Prostate gland (tissue), 2 donors: ENCODE measurements at regions not wholly inside any gene's neighbourhood (a gene's known extent, or its start where the extent isn't known, plus 50 kb on each side); places are given as distances from the start of the nearest gene placed in this dataset.

Experiments
- POLR2A ChIP-seq: fragments of 450-650 bp; IDR thresholded peaks from one replicate; pipeline ENCODE4 v1.6.1; 2016; ENCODE audit warnings: antibody characterized with exemption, mild to moderate bottlenecking
- TF ChIP-seq, protein P1 (sequence below), 4 experiments: fragments of 200-600 bp in 2 of 4; fragments of 450-650 bp in 2 of 4; sonication (generic) in 2 of 4; IDR thresholded peaks; 1 replicate in 3 of 4; 2 replicates in 1 of 4; pipeline ENCODE4 v1.5.1; 2016 to 2019; ENCODE audit warnings: antibody characterized with exemption in 4 of 4, mild to moderate bottlenecking in 2 of 4, moderate library complexity in 2 of 4

DNA sequence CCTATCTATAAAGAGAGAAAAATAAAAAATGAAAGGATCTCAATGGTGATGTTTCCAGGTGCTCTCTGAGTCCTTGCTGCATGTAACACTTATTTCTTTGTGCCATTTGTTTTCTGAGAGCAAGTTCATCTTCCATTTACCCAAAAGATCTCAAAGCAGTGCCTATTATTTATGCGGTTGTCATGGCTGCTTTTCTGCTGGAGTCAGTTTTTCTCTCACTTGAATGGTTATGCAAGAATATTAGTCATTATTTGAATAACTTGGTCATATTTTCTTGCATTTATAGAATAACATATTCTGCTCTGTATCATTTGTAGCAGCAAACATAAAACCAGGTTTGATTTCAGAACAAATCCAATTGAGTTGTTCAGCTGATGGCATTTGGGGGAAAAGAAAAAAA, 141.8 kb upstream of the G2E3 start:
- TF ChIP-seq POLR2A, result no peak
- TF ChIP-seq, protein P1, sequence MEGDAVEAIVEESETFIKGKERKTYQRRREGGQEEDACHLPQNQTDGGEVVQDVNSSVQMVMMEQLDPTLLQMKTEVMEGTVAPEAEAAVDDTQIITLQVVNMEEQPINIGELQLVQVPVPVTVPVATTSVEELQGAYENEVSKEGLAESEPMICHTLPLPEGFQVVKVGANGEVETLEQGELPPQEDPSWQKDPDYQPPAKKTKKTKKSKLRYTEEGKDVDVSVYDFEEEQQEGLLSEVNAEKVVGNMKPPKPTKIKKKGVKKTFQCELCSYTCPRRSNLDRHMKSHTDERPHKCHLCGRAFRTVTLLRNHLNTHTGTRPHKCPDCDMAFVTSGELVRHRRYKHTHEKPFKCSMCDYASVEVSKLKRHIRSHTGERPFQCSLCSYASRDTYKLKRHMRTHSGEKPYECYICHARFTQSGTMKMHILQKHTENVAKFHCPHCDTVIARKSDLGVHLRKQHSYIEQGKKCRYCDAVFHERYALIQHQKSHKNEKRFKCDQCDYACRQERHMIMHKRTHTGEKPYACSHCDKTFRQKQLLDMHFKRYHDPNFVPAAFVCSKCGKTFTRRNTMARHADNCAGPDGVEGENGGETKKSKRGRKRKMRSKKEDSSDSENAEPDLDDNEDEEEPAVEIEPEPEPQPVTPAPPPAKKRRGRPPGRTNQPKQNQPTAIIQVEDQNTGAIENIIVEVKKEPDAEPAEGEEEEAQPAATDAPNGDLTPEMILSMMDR (IDR thresholded peaks at IDR 0.05), result no peak
